Epithelial cell of esophagus (primary cell): ENCODE measurements at regions not wholly inside any gene's neighbourhood (a gene's known extent, or its start where the extent isn't known, plus 50 kb on each side); places are given as distances from the start of the nearest gene placed in this dataset.

Experiments used
- DNase-seq: peaks from one replicate; pipeline ENCODE4 v3.0.0; 2010; ENCODE audit warnings: low read depth
- H3K4me3 ChIP-seq: 2 replicates; pipeline ENCODE4 v1.5.1; 2011; ENCODE audit warnings: mild to moderate bottlenecking, low read length, control low read depth
- TF ChIP-seq, protein P1 (sequence below): IDR thresholded peaks from 2 replicates; pipeline ENCODE4 v1.5.1; 2011; ENCODE audit warnings: low read depth, mild to moderate bottlenecking, low read length, control low read depth, inconsistent platforms; ENCODE audit not compliant: insufficient read depth; ENCODE audit errors: missing control alignments

DNA sequence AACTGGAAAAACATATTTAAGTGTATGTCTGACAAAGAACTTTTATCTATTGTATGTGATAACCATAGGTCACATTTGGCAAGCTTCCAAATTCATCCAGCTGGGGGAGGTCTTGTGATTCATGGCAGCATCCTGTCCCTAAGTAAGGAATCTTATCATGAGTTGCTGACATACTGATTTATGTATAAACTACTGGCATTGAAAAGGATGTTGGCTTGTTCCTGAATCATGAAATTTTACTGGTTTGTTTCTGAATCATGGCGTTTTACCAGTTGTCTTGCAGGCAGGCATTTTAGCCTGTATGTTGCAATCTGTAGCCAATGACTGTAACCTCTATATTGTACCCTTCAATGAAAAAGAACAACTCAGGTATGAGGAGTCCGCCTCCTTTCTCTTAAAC lies 244.8 kb downstream of the IPO8 start:
- TF ChIP-seq, protein P1, sequence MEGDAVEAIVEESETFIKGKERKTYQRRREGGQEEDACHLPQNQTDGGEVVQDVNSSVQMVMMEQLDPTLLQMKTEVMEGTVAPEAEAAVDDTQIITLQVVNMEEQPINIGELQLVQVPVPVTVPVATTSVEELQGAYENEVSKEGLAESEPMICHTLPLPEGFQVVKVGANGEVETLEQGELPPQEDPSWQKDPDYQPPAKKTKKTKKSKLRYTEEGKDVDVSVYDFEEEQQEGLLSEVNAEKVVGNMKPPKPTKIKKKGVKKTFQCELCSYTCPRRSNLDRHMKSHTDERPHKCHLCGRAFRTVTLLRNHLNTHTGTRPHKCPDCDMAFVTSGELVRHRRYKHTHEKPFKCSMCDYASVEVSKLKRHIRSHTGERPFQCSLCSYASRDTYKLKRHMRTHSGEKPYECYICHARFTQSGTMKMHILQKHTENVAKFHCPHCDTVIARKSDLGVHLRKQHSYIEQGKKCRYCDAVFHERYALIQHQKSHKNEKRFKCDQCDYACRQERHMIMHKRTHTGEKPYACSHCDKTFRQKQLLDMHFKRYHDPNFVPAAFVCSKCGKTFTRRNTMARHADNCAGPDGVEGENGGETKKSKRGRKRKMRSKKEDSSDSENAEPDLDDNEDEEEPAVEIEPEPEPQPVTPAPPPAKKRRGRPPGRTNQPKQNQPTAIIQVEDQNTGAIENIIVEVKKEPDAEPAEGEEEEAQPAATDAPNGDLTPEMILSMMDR: no peak
- peak; percentile 38 for DNase-seq
- H3K4me3 ChIP-seq: no peak overlapping the region

DNA sequence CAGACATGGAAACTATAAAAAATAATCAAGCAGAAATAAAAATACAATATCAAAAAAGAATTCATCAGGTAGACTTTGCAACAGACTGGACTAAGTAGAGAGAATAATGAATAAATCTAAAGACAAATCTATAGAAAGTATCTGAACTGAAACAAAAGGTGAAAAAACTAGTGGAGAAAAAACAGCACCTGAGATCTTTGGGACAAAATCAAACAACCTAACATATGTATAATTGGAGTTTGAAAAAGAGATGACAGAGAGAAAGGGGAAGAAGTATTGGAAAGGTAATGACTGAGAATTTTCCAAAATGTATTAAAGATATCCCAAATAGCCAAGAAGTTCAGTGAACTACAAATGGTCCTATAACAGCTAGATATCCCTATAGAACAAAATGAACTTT lies 245.4 kb downstream of the IPO8 start:
- TF ChIP-seq, protein P1: no peak
- no peak for DNase-seq
- H3K4me3 ChIP-seq: no peak overlapping the region

DNA sequence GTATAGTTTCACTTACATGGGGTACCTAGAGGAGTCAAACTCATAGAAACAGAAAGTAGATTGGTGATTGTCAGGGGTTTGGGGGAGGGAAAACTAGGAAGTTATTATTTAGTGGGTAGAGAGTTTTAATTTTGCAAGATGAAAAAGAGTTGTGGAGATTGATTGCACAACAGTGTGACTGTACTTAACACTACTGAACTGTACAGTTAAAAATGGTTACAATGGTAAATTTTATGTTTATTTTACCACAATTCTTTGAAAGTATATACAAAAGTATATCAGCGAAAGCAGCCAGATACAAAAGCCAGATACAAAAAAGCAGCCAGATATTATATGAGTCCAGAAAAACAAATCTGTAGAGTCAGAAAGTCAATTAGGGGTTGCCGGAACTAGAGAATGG lies 247.6 kb downstream of the IPO8 start:
- H3K4me3 ChIP-seq: no peak overlapping the region
- peak; percentile 8 for DNase-seq
- TF ChIP-seq, protein P1: no peak

DNA sequence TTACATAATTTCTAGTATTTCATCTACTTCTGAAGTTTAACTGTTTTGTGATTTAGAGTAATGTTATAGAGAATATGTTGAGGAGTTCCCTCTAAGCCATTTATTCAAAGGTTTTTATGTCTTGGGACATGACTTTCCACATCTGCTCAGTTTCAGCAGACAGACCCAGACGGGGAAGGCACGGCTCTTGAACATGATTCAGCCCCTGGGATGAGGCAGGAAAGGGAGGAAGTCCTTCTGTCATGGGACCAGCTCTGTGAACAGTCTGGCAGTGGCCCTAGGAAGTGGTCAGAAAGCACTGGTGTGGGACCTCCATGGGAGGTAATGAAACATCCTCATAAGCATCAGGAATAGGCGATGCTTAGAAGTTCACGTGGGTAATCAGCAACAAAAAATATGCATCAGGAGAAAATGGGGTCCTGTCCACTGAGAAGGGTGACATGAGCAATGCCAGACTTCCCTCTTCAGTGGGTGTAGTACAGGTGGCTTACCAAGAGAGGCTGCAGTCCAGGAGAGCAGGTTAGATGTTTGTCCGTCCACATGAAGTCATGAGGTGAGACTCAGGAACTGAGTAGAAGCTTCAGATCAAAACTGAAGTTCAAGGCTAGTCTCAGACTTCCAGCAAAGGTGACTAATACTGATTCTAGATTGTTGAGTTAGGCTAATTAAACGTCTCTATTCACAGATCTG lies 248.5 kb downstream of the IPO8 start:
- H3K4me3 ChIP-seq: no peak overlapping the region
- DNase-seq: no peak
- TF ChIP-seq, protein P1: no peak

DNA sequence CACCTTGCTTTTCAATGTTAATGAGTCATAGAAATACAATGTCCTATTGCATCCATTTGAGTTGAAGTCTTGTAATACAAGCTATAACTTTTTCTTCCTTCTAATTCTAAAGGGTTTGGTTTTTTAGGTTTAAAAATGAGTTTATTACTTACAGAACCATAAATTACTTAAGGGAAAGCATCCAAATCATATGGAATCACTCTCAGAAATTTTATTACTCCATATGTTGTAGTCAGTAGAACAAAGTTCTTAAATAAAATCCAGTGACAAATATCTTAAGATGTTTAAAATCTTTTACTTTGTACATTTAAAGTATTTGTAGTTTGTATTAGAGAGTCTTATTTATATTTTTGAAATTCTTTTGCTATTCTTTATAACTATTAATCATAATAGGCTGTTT lies 253.2 kb downstream of the IPO8 start:
- no peak overlapping the region for H3K4me3 ChIP-seq
- TF ChIP-seq, protein P1: no peak
- DNase-seq: no peak

DNA sequence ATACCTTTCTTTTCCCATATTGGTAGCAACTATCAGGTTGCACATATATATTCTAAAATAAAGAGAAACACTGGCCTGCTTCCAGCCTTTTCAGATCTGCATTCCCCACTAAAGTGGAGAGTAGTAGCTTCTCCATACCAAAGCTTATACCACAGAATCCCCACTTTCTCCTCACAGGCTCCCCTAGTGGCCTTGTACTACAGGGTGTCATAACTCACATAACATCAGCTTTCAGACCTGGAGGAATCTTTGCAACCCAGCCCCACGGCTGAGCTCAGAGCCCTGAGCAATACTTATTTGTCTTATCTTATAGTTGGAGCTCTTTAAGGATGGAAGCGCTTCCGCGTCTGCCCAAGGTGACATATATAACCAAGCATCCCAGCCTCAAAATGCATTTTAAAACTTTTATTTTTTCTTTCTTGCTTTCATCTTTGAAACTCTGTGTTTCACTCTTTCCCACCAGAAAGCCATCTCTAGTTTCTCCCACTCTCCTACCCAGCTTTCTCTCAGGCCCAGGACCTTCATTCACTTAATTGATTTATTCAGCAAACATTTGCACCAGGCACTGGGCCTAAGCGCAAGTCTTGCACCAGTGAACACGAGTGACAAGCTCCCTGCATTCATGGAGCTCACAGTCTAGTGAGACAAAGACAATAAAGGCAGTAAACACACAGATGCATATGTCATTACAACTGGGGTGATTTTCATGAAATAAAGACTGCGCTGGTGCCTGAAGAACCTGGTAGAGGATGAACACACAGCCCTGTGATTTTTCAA lies 254.7 kb downstream of the IPO8 start:
- peak; percentile 36 for DNase-seq
- TF ChIP-seq, protein P1: peak; percentile 53
- no peak overlapping the region for H3K4me3 ChIP-seq
